GM19035 (cell line): ENCODE measurements at regions not wholly inside any gene's neighbourhood (a gene's known extent, or its start where the extent isn't known, plus 50 kb on each side); places are given as distances from the start of the nearest gene placed in this dataset.

Experiments
- ATAC-seq: cut with Tn5 transposase; IDR thresholded peaks from one replicate; pipeline ENCODE4 v1.9.1; 2021; ENCODE audit not compliant: unreplicated experiment

DNA sequence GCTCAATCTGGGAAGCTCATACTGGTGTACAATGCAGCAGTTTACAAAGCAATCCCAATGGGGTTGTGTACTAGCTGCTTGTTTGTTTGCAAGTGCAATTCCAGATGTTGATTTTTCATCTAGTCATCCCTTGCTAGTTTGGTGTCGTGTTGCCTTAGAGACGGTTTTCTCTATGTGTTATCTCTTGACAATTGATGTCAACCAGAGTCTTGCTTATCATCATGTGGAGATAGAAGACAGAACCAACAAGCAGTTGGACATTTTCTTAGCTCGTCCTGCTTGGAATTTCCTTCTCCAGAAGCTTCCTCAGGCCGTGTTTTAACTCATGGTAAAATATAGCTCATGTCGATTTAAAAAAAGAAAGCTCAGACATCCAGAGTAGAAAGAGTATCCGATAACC, 262.0 kb upstream of the KCNH8 start:
- ATAC-seq = no peak

- no peak for ATAC-seq
These were observed 262.7 kb upstream of the KCNH8 start for GRCh38 chr3:18885612-18886011.

DNA sequence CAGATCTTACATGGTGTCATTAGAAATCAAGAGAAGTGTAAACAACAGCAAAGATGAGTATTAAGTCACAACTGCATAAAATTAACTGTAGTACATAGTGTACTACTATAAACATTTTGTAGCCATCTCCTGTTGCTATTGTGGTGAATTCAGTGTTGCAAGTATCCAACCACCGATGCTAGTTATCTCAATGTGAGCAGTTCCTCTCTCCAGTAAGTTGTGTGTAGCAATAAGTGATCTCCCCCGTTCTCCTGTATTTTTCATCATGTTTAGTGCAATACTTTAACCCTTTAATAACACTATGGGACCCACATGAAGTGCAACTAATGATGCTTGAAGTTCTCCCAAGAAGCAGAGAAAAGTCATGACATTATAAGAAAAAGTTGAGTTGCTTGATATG, 264.7 kb upstream of the KCNH8 start:
- ATAC-seq = no peak

GRCh38 chr3:18880691-18881090, 267.6 kb upstream of the KCNH8 start:
- no peak for ATAC-seq

GRCh38 chr3:18872466-18872865, 275.8 kb upstream of the KCNH8 start:
- ATAC-seq = no peak

GRCh38 chr3:18870642-18871041, 277.7 kb upstream of the KCNH8 start:
- ATAC-seq = no peak

GRCh38 chr3:18870074-18870640, 278.2 kb upstream of the KCNH8 start:
- ATAC-seq = no peak

GRCh38 chr3:18868911-18869689, 279.2 kb upstream of the KCNH8 start:
- ATAC-seq = no peak

DNA sequence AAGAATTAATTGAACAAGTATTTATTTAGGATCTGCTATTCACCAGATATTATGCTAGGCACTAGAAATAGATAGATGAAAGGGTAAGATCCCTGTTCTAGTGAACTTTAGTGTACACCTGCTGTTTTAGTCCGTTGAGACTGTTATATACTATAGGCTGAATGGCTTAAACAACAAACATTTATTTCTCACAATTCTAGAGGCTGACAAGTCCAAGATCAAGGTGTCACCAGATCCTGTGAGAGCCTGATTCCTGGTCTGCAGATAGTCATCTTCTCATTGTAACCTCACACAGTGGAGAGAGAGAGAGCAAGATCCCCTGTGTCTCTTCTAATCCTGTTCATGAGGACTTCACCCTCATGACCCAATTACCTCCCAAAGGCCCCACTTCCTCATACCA, 281.4 kb upstream of the KCNH8 start:
- no peak for ATAC-seq

DNA sequence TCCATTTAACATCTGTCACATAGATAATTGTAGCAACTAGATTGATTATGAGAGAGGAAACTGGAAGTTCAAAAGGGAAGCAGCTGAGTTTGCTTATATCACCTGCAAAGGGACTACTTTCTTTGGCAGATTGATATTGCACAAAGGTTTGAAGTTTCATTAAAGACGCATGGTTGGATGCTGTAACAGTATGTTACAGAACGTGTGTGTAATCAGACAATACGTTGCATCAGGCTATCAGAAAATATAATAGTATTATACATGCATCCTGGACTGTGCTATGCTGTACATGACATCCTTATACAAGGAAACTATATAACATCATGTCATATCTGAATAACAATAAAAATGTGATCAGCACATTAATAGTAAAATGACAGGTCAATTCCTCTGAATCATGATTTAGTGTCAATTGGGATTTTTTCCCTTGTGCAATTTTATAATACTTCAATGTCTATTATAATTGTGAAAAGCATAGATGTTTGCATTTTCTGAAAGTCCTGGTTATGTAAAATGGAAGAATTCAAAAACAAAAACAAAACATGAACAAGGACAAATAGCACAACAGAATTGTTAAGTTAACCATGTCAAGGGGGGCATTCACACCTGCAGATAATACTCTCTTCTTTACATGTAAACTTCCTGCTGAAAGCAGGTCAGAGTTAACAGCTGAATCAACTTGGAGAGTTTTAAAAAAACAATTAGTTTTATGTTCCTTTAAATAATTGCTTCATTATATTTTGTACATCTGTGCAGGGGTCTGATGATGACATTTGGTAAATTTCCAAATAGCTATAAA, 283.2 kb upstream of the KCNH8 start:
- ATAC-seq = no peak

DNA sequence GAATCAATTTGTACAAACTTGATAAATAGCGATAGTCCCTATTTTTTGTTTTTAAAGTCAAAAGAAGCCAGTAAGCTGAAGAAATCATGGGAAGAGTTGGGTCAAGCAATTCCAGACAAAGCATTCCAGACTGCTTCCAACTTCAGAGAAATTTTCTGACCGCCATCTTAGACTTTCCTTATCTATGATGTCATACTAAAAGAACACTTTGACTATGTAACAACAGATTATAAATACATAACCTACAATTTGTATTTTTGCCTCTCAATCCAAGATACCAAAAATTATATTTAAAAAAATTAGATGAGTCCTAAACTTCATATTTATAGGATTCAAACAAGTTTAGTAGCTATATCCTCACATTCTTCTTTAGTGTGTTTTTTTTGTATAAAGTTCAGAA, 286.2 kb upstream of the KCNH8 start:
- no peak for ATAC-seq

GRCh38 chr3:18861137-18861536, 287.2 kb upstream of the KCNH8 start:
- ATAC-seq = no peak

GRCh38 chr3:18853269-18853668, 295.0 kb upstream of the KCNH8 start:
- ATAC-seq = no peak

DNA sequence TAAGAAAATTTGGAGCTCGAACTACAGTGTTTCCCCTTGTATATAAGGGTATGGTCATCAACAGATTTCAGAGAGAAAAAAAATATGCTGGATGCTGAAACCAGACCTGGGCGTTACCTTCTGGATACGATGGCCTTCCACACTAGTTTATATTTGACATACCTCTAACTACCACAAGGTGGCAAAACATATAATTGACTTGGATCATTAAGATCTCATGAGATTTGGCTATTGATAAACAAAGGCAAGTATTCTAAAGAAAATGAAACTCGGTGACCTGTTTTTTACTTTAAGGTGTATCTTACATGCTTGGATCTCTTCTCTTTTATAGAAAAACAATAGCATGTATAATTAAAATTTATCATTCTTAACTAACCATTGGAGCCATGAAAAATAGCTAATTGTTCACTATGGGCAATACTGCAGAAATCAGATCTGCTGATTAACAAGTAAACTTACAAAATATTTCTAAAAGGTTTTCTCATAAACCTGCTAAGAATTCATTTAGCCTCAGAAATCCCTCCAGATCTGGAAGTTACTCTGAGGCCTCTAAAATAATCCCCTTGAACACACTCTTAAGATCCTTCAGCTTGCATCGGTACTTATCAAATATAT, 300.6 kb upstream of the KCNH8 start:
- peak; percentile 81 for ATAC-seq

GRCh38 chr3:18843983-18844382, 304.3 kb upstream of the KCNH8 start:
- ATAC-seq = no peak

GRCh38 chr3:18843188-18843587, 305.1 kb upstream of the KCNH8 start:
- no peak for ATAC-seq

DNA sequence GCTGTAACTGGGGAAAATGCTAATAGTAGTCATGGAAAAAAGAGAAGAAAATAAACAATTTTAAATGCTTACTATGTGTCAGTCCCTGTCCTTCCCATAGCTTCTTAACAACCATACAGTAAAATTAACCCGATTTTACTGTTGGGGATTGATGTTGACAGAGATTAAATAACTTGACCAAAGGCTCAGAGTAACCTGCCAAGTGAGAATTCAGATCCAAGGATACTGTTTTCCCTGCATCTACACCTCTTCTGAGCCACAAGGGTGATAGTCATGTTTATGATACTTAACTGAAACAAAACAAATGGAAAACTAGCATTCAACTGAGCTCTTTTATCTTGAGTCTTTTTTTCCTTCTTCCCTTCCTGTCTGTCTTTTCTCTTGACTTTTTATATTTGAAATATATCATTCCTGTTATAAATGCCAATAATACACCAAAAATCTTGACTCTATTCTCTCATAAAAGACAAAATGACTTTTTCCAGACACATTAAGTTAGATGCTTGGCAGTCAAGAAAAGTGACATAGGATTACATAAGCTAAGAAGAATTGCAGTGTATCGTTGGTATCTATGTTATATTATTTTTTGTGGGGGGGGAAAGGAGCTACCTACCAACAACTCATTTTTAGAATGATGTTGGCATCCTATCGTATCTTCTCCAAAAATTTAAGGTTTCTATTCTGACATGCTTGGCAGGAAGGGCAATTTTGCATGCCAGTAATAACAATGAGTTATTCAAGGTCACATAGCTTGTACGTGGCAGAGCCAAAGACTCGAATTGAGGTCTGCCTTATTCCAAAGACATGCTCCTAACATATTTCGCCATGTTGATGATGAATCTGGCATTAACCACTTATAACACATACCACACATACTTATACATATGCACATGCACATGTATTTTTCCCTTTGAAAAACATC, 306.6 kb upstream of the KCNH8 start:
- no peak for ATAC-seq

DNA sequence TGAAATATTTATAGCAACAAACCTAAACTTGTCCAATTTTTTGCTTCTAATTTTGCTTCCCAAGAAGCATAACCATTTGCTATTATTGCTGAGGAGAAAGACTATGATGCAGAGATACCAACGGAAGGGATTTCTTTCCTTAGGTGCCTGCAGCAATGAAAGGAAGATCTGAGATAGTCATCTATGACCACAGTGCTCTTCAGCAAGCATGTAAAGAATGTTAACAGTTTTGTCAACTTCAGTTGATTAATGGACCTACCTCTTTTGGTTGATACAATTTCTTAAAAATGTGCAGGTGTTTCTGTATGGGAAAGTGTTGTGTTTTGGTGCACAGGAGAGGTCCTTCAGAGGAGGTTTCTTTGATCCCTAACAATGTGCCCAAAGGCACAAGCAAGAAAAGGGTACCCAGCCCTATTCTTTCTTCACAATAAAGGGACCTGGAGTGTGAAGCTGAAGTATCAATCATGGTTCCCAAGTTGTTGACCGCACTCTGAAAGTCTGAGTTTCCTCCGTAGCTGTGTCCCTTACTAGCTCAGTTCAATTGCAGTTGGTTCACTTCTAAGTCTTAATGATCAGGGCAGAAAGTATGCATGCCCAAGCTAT, 307.7 kb upstream of the KCNH8 start:
- no peak for ATAC-seq

DNA sequence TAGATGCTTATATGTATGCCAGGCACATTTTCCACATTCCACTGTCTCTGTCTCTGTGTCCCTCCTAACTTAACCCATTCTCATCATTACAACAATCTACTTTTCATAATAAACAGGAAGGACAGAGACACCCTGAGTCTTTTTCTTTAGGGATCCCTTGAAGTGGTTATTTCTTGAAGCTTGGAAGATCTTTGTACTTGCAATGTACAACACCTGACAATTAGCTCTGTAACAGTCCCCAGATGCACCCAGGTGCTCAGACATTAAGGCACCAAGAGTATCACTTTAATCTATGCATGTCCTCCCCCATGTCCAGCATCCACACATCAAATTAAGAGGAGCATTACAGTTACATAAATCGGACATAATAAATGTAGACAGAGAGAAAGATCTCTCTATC, 309.6 kb upstream of the KCNH8 start:
- no peak for ATAC-seq

GRCh38 chr3:18837137-18837755, 311.1 kb upstream of the KCNH8 start:
- no peak for ATAC-seq
